ENCODE measurements at regions not wholly inside any gene's neighbourhood (a gene's known extent, or its start where the extent isn't known, plus 50 kb on each side); places are given as distances from the start of the nearest gene placed in this dataset.
"Not testable (repeated sequence)": the region's sequence is repeated elsewhere in the genome, so short reads cannot be mapped to it uniquely, and the experiment has no call there.

DNA sequence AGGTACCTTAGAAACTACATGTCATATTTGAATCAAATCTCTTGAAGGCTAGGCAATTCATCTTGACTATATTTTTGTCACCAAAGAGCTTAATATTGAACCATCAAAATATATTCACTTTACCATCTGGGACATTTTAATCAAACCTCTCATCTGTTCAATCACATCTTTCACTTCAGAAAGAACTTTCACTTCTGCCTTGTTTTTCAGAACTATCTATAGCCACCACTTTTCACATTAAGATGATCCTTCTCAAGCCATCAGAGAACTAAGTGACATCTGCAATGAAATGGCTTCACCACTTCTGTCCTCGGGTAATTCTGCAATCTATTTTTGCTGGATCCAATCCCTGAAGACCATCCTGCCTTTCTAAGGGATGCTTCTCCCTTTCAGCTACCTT is 57.8 kb downstream of the OR2B2 start:
- Histone ChIP-seq H3K4me3 (ENCODE audit: low read length) (no peak overlapping the region), H3K27ac (ENCODE audit: low read depth, low read length) (no peak overlapping the region), H3K27me3 (ENCODE audit: insufficient read depth, low read length) (no peaks in the 10 kb centered on the region), H3K9me3 (ENCODE audit: insufficient read depth, low read depth, low read length) (no peaks in the 10 kb centered on the region), H3K9ac (ENCODE audit: low read depth, low read length) (no peak overlapping the region), H3K4me1 (ENCODE audit: insufficient read depth, low read length) (peaks cover 10% of the 10 kb centered on the region), H3K36me3 (ENCODE audit: insufficient read depth, low read length) (no peaks in the 10 kb centered on the region)
- WGBS = 95% methylated on average over 1 of the region's 1 CpG

DNA sequence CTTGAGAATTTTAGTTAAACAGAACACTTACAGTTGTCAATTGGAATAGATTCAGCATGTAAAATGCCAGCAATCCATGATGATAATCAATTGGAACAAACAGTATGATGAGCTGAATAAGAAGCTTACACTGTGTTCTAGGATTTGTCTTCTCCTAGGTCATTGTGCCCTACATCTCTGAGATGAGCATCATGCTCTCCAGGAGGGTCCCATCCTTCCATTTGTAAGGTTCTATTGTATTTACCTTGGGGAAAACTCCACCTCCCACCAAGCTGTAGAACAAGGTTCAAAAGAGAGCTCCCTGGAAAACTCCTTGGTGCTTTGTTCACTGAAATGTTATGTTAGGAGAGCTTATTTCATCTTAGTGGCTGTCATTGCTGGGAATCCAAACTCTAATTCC is 60.8 kb downstream of the OR2B2 start:
- Histone ChIP-seq H3K9me3 (ENCODE audit: insufficient read depth, low read depth, low read length) (no peaks in the 10 kb centered on the region), H3K27ac (ENCODE audit: low read depth, low read length) (no peak overlapping the region), H3K4me3 (ENCODE audit: low read length) (no peak overlapping the region), H3K27me3 (ENCODE audit: insufficient read depth, low read length) (no peaks in the 10 kb centered on the region), H3K36me3 (ENCODE audit: insufficient read depth, low read length) (no peaks in the 10 kb centered on the region), H3K9ac (ENCODE audit: low read depth, low read length) (no peak overlapping the region), H3K4me1 (ENCODE audit: insufficient read depth, low read length) (peaks cover 10% of the 10 kb centered on the region)

DNA sequence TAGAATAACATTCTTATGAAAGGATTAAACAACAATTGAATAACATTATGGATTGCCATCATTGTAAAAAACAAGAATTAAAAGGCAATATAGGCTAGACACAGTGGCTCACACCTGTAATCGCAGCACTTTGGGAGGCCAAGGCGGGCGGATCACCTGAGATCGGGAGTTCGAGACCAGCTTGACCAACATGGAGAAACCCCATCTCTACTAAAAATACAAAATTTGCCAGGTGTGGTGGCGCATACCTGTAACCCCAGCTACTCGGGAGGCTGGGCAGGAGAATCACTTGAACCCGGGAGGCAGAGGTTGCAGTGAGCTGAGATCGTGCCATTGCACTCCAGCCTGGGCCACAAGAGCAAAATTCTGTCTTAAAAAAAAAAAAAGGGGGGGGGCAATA is 63.2 kb downstream of the OR2B2 start:
- peaks cover 10% of the 10 kb centered on the region for H3K4me1 ChIP-seq (ENCODE audit: insufficient read depth, low read length)
- 98% methylated on average over 9 of the region's 9 CpGs for WGBS
- H3K9ac ChIP-seq (ENCODE audit: low read depth, low read length); H3K4me3 ChIP-seq (ENCODE audit: low read length); H3K36me3 ChIP-seq (ENCODE audit: insufficient read depth, low read length); H3K9me3 ChIP-seq (ENCODE audit: insufficient read depth, low read depth, low read length); H3K27me3 ChIP-seq (ENCODE audit: insufficient read depth, low read length); H3K27ac ChIP-seq (ENCODE audit: low read depth, low read length): not testable (repeated sequence)

DNA sequence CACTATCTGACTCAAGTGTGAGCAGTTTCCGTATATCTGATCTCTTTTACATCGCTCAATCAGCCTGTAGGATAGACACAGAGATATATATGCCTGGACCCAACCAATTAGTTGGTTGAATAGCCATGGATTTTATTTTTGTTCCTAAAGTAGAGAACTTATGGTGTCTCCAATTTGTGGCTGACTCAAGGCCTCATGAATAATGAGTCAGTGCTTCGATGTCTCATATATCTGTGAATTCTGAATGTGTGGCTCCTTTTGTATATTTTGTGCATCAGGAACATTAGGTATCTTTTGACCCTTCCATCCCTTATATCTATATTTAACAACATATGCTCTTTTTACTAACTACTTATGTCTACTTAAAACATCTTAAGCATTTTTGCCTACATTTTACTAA is 64.5 kb downstream of the OR2B2 start:
- Histone ChIP-seq H3K27ac (ENCODE audit: low read depth, low read length) (no peak overlapping the region), H3K4me3 (ENCODE audit: low read length) (no peak overlapping the region), H3K36me3 (ENCODE audit: insufficient read depth, low read length) (no peaks in the 10 kb centered on the region), H3K9ac (ENCODE audit: low read depth, low read length) (no peak overlapping the region), H3K9me3 (ENCODE audit: insufficient read depth, low read depth, low read length) (no peaks in the 10 kb centered on the region), H3K27me3 (ENCODE audit: insufficient read depth, low read length) (no peaks in the 10 kb centered on the region), H3K4me1 (ENCODE audit: insufficient read depth, low read length) (peaks cover 10% of the 10 kb centered on the region)
- 94% methylated on average over 3 of the region's 3 CpGs for WGBS

- no peaks in the 10 kb centered on the region for H3K36me3 ChIP-seq (ENCODE audit: insufficient read depth, low read length)
- no peaks in the 10 kb centered on the region for H3K27me3 ChIP-seq (ENCODE audit: insufficient read depth, low read length)
- 100% methylated on average over 3 of the region's 3 CpGs for WGBS
- H3K4me3 ChIP-seq (ENCODE audit: low read length) = peak overlapping the region; percentile 86; the same call in 1 of the 2 replicates
- H3K4me1 ChIP-seq (ENCODE audit: insufficient read depth, low read length) = peaks cover 11% of the 10 kb centered on the region
- H3K27ac ChIP-seq (ENCODE audit: low read depth, low read length) = no peak overlapping the region
- H3K9me3 ChIP-seq (ENCODE audit: insufficient read depth, low read depth, low read length) = no peaks in the 10 kb centered on the region
- H3K9ac ChIP-seq (ENCODE audit: low read depth, low read length) = no peak overlapping the region
Measured at GRCh38 chr6:27840572-27840971, 71.6 kb downstream of the OR2B2 start.

GRCh38 chr6:27839626-27840475 is 72.3 kb downstream of the OR2B2 start:
- Histone ChIP-seq H3K4me1 (ENCODE audit: insufficient read depth, low read length) (peaks cover 19% of the 10 kb centered on the region), H3K4me3 (ENCODE audit: low read length) (peak overlapping the region; percentile 86), H3K36me3 (ENCODE audit: insufficient read depth, low read length) (no peaks in the 10 kb centered on the region), H3K9ac (ENCODE audit: low read depth, low read length) (peak overlapping the region; percentile 99), H3K9me3 (ENCODE audit: insufficient read depth, low read depth, low read length) (no peaks in the 10 kb centered on the region), H3K27ac (ENCODE audit: low read depth, low read length) (peak overlapping the region; percentile 96; the same call in 1 of the 2 replicates), H3K27me3 (ENCODE audit: insufficient read depth, low read length) (no peaks in the 10 kb centered on the region)
- 8% methylated on average over 10 of the region's 12 CpGs for WGBS

- Histone ChIP-seq H3K27ac (ENCODE audit: low read depth, low read length) (peak overlapping the region; percentile 96), H3K36me3 (ENCODE audit: insufficient read depth, low read length) (no peaks in the 10 kb centered on the region), H3K9ac (ENCODE audit: low read depth, low read length) (peak overlapping the region; percentile 99), H3K27me3 (ENCODE audit: insufficient read depth, low read length) (no peaks in the 10 kb centered on the region), H3K4me3 (ENCODE audit: low read length) (peak overlapping the region; percentile 86), H3K9me3 (ENCODE audit: insufficient read depth, low read depth, low read length) (no peaks in the 10 kb centered on the region), H3K4me1 (ENCODE audit: insufficient read depth, low read length) (peaks cover 21% of the 10 kb centered on the region)
- WGBS = under 1% methylated on average over 31 of the region's 31 CpGs
Measured at GRCh38 chr6:27838945-27839625, 73.1 kb downstream of the OR2B2 start.

- WGBS = under 1% methylated on average over 66 of the region's 66 CpGs
- Histone ChIP-seq H3K9me3 (ENCODE audit: insufficient read depth, low read depth, low read length) (no peaks in the 10 kb centered on the region), H3K27me3 (ENCODE audit: insufficient read depth, low read length) (no peaks in the 10 kb centered on the region), H3K27ac (ENCODE audit: low read depth, low read length) (peak overlapping the region; percentile 98), H3K4me1 (ENCODE audit: insufficient read depth, low read length) (peaks cover 21% of the 10 kb centered on the region), H3K4me3 (ENCODE audit: low read length) (peak overlapping the region; percentile 86), H3K9ac (ENCODE audit: low read depth, low read length) (peak overlapping the region; percentile 99), H3K36me3 (ENCODE audit: insufficient read depth, low read length) (no peaks in the 10 kb centered on the region)
Measured at GRCh38 chr6:27838058-27838944, 73.9 kb downstream of the OR2B2 start.

GRCh38 chr6:27837625-27838057 is 74.6 kb downstream of the OR2B2 start:
- 0% methylated on average over 10 of the region's 11 CpGs for WGBS
- Histone ChIP-seq H3K36me3 (ENCODE audit: insufficient read depth, low read length) (no peaks in the 10 kb centered on the region), H3K4me3 (ENCODE audit: low read length) (peak overlapping the region; percentile 86), H3K27me3 (ENCODE audit: insufficient read depth, low read length) (no peaks in the 10 kb centered on the region), H3K9ac (ENCODE audit: low read depth, low read length) (peak overlapping the region; percentile 99), H3K9me3 (ENCODE audit: insufficient read depth, low read depth, low read length) (no peaks in the 10 kb centered on the region), H3K4me1 (ENCODE audit: insufficient read depth, low read length) (peaks cover 21% of the 10 kb centered on the region), H3K27ac (ENCODE audit: low read depth, low read length) (peak overlapping the region; percentile 98)

GRCh38 chr6:27836783-27837624 is 75.2 kb downstream of the OR2B2 start:
- no peaks in the 10 kb centered on the region for H3K9me3 ChIP-seq (ENCODE audit: insufficient read depth, low read depth, low read length)
- H3K4me1 ChIP-seq (ENCODE audit: insufficient read depth, low read length) = peaks cover 24% of the 10 kb centered on the region
- H3K27ac ChIP-seq (ENCODE audit: low read depth, low read length) = peak overlapping the region; percentile 98
- peak overlapping the region; percentile 99 for H3K9ac ChIP-seq (ENCODE audit: low read depth, low read length)
- no peaks in the 10 kb centered on the region for H3K27me3 ChIP-seq (ENCODE audit: insufficient read depth, low read length)
- H3K4me3 ChIP-seq (ENCODE audit: low read length) = peak overlapping the region; percentile 86
- WGBS = 3% methylated on average over 25 of the region's 25 CpGs
- H3K36me3 ChIP-seq (ENCODE audit: insufficient read depth, low read length) = no peaks in the 10 kb centered on the region

Measured in HUES64 (cell line).